A673 (cell line): ENCODE measurements at regions not wholly inside any gene's neighbourhood (a gene's known extent, or its start where the extent isn't known, plus 50 kb on each side); places are given as distances from the start of the nearest gene placed in this dataset.

ENCODE experiments used
- BruUV-seq: library from RNA; stranded (reverse); fragments of 400-500 nt; replicated peaks from 2 replicates; lab custom pipeline; 2021; lab: Mats Ljungman, UMichigan
- CTCF ChIA-PET: fragments of 300-600 bp; sonication (Branson Sonifier 250); formaldehyde crosslinking; loops from one replicate; lab custom pipeline; 2022; ENCODE audit warnings: antibody characterized with exemption; lab: Charles Lee
- POLR2A ChIA-PET: fragments of 300-600 bp; sonication (Branson Sonifier 250); formaldehyde crosslinking; loops from one replicate; lab custom pipeline; 2022; ENCODE audit warnings: antibody characterized with exemption; ENCODE audit not compliant: low non-redundant PET; lab: Charles Lee
- DNase-seq: peaks from one replicate; pipeline ENCODE4 v3.0.0-alpha.2; 2015; ENCODE audit warnings: low spot score
- H3K27ac ChIP-seq: fragments of 200-600 bp; sonication (generic); 2 replicates; pipeline ENCODE4 v1.5.1; 2016; ENCODE audit warnings: mixed run types, low read depth, mild to moderate bottlenecking, mixed read lengths, antibody characterized with exemption, low read length; ENCODE audit not compliant: poor library complexity, severe bottlenecking
- H3K27me3 ChIP-seq: fragments of 200-600 bp; sonication (generic); replicated peaks from 2 replicates; pipeline ENCODE4 v1.6.1; 2017; ENCODE audit warnings: mixed run types, low read depth, mild to moderate bottlenecking, mixed read lengths, antibody characterized with exemption, low read length; ENCODE audit not compliant: insufficient read depth, poor library complexity
- H3K36me3 ChIP-seq: fragments of 200-600 bp; sonication (generic); 2 replicates; pipeline ENCODE4 v1.6.1; 2016; ENCODE audit warnings: mixed run types, mild to moderate bottlenecking, mixed read lengths, antibody characterized with exemption, low read length; ENCODE audit not compliant: insufficient read depth, poor library complexity, severe bottlenecking
- H3K4me1 ChIP-seq: fragments of 200-600 bp; sonication (generic); 2 replicates; pipeline ENCODE4 v1.6.1; 2017; ENCODE audit warnings: mixed run types, mild to moderate bottlenecking, mixed read lengths, antibody characterized with exemption, low read length; ENCODE audit not compliant: insufficient read depth, poor library complexity, severe bottlenecking
- H3K4me3 ChIP-seq: fragments of 200-600 bp; sonication (generic); 2 replicates; pipeline ENCODE4 v1.5.1; 2016; ENCODE audit warnings: low read depth, mixed run types, mild to moderate bottlenecking, mixed read lengths, low read length; ENCODE audit not compliant: poor library complexity, severe bottlenecking
- H3K9me3 ChIP-seq: fragments of 200-600 bp; sonication (generic); 2 replicates; pipeline ENCODE4 v1.6.1; 2016; ENCODE audit warnings: mixed run types, low read depth, mild to moderate bottlenecking, mixed read lengths, antibody characterized with exemption, low read length; ENCODE audit not compliant: poor library complexity, severe bottlenecking
- EZH2 ChIP-seq: fragments of 200-600 bp; sonication (generic); IDR thresholded peaks from 2 replicates; pipeline ENCODE4 v1.6.1; 2017; ENCODE audit warnings: borderline replicate concordance, low read depth, mild to moderate bottlenecking, mixed read lengths, antibody characterized with exemption, low read length; ENCODE audit not compliant: poor library complexity, severe bottlenecking
- intact Hi-C: fragments of 100-400 bp; cut with micrococcal nuclease; formaldehyde crosslinking; loops from one replicate; pipeline ENCODE4 v1.10.0; 2022; ENCODE audit not compliant: unreplicated experiment
- TF ChIP-seq, protein P1 (sequence below): fragments of 300-800, 200-600 bp; sonication (generic); conservative IDR thresholded peaks from 2 replicates; pipeline ENCODE4 v1.5.1; 2017; ENCODE audit warnings: low read depth, mild to moderate bottlenecking, antibody characterized with exemption, low read length, moderate library complexity, mixed read lengths

GRCh38 chr2:120802867-120803484, 67.3 kb downstream of the GLI2 start:
- Histone ChIP-seq H3K9me3 (no peaks in the 10 kb centered on the region), H3K27me3 (no peaks in the 10 kb centered on the region), H3K36me3 (no peaks in the 10 kb centered on the region), H3K4me1 (peaks cover 15% of the 10 kb centered on the region), H3K27ac (no peak overlapping the region), H3K4me3 (no peak overlapping the region)
- no peak for DNase-seq
- intact Hi-C loops = no loop called here
- POLR2A ChIA-PET = no interaction called here
- no peak for TF ChIP-seq EZH2
- TF ChIP-seq, protein P1, sequence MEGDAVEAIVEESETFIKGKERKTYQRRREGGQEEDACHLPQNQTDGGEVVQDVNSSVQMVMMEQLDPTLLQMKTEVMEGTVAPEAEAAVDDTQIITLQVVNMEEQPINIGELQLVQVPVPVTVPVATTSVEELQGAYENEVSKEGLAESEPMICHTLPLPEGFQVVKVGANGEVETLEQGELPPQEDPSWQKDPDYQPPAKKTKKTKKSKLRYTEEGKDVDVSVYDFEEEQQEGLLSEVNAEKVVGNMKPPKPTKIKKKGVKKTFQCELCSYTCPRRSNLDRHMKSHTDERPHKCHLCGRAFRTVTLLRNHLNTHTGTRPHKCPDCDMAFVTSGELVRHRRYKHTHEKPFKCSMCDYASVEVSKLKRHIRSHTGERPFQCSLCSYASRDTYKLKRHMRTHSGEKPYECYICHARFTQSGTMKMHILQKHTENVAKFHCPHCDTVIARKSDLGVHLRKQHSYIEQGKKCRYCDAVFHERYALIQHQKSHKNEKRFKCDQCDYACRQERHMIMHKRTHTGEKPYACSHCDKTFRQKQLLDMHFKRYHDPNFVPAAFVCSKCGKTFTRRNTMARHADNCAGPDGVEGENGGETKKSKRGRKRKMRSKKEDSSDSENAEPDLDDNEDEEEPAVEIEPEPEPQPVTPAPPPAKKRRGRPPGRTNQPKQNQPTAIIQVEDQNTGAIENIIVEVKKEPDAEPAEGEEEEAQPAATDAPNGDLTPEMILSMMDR = no peak
- BruUV-seq = no TSS peak
- CTCF ChIA-PET = no interaction called here

DNA sequence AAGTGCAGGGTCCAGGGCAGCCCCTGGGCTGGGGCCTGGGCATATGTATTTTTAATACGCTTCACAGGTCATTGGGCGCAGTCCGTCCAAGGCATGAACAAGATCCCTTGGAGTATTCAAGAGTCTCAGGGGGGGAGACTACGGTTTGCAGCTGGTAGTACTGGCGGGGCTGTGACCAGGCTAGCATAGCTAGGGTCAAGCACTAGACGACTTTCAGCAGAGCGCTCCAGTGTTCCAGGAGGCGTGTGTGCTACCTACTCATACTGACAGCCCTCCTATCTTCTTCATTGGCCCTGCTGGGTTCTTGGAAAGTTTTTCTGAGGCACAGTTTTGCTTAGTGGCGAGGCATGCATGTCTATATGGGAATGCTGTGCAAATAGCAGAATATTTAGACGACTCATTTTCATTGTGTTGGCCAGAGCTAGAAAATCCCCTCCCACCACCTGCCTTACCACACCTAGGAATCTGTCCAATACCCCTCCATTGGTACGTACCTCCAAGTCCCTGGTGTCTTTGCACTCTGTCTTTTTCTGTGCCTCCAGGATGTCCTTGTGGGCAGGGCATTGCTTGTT, 68.2 kb downstream of the GLI2 start:
- ChIA-PET CTCF (no interaction called here), POLR2A (no interaction called here)
- no peaks in the 10 kb centered on the region for H3K27me3 ChIP-seq
- intact Hi-C loops = no loop called here
- no peaks in the 10 kb centered on the region for H3K36me3 ChIP-seq
- no peak for DNase-seq
- no peak overlapping the region for H3K27ac ChIP-seq
- TF ChIP-seq, protein P1 = no peak
- no peak for TF ChIP-seq EZH2
- H3K4me3 ChIP-seq = no peak overlapping the region
- no peaks in the 10 kb centered on the region for H3K9me3 ChIP-seq
- BruUV-seq = no TSS peak
- H3K4me1 ChIP-seq = peaks cover 6% of the 10 kb centered on the region

DNA sequence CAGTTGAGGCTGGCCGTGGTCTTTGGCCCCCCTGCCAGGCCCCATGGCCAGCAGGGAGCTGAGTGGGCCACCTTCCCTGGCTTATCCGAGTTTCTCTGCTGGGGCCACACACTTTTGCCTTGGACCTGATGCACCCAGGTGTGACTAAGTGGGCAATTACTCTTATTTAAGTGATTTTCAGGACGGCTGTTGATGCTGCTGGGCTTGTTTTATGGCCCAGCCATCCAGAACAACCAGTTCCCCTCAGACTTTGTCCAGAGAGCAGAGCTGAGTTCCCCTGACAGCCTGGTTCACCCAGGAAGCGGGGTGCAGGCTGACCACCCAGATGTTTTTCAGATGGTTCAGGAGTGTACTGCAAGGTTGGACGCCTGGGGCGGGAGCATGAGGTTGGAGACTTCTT, 68.8 kb downstream of the GLI2 start:
- no peak for TF ChIP-seq EZH2
- TF ChIP-seq, protein P1 = no peak
- no peaks in the 10 kb centered on the region for H3K9me3 ChIP-seq
- intact Hi-C loops = no loop called here
- no peak overlapping the region for H3K27ac ChIP-seq
- POLR2A ChIA-PET = no interaction called here
- H3K27me3 ChIP-seq = no peaks in the 10 kb centered on the region
- H3K4me3 ChIP-seq = no peak overlapping the region
- peaks cover 6% of the 10 kb centered on the region for H3K4me1 ChIP-seq
- CTCF ChIA-PET = no interaction called here
- no peaks in the 10 kb centered on the region for H3K36me3 ChIP-seq
- no peak for DNase-seq
- no TSS peak for BruUV-seq
